ENCODE measurements at regions not wholly inside any gene's neighbourhood (a gene's known extent, or its start where the extent isn't known, plus 50 kb on each side); places are given as distances from the start of the nearest gene placed in this dataset.

DNA sequence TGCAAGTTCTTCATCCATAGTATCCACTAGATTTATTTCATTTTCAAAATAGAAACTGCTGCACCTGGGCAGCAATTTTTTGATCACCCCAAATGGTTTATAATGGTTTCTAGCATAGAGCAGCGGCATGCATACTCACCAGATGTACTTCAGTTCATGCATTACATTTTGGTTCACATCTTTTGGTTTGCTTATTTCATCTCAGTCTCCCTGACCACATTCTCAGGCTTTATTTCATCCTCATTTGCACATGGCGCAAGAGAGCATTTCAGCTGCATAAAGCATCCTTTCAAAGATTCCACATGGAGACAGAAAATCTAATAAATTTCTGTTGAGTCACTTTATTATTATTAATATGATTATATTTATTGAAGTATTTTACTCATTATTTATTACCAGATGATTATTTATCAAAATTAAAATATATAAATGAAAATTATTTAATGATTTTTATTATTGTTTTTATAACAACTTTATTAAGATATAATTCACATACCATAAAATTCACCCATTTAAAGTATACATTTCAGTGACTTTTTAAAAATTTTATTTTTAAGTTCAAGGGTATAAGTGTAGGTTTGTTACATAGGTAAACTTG, 284.6 kb downstream of the TXNL1 start:
- Histone ChIP-seq H3K9ac (ENCODE audit: low read depth, low read length) (no peak overlapping the region), H3K4me1 (ENCODE audit: control insufficient read depth, insufficient read depth, low read length) (peaks cover 8% of the 10 kb centered on the region), H3K18ac (ENCODE audit: low read depth, low read length) (no peak overlapping the region), H3K4ac (ENCODE audit: low read depth, low read length) (no peak overlapping the region), H3K36me3 (ENCODE audit: control insufficient read depth, insufficient read depth, low read length) (no peaks in the 10 kb centered on the region), H2BK20ac (ENCODE audit: low read depth, low read length) (no peak overlapping the region), H3K4me2 (ENCODE audit: low read depth, low read length) (no peak overlapping the region), H2BK5ac (ENCODE audit: low read depth, low read length, poor library complexity, severe bottlenecking) (no peak overlapping the region), H3K27me3 (ENCODE audit: control insufficient read depth, insufficient read depth, low read length) (no peaks in the 10 kb centered on the region), H2AK5ac (ENCODE audit: low read depth, low read length) (no peak overlapping the region), H4K91ac (ENCODE audit: insufficient read depth, low read depth, low read length) (no peak overlapping the region), H2AK9ac (replicated peaks; ENCODE audit: low read depth, low read length, poor library complexity) (no peak overlapping the region), H2BK15ac (ENCODE audit: low read depth, low read length) (no peak overlapping the region), H2AFZ (replicated peaks; ENCODE audit: low read length, poor library complexity) (no peak overlapping the region), H4K5ac (ENCODE audit: low read depth, low read length) (no peak overlapping the region), H3K9me1 (ENCODE audit: insufficient read depth, low read length) (no peaks in the 10 kb centered on the region), H3K14ac (replicated peaks; ENCODE audit: low read depth, low read length) (no peak overlapping the region), H3K23ac (ENCODE audit: low read depth, low read length) (no peak overlapping the region), H4K8ac (ENCODE audit: low read depth in 2 of 2, low read length in 2 of 2) (no peak overlapping the region), H3K9me3 (ENCODE audit: control insufficient read depth, insufficient read depth, low read length) (0 out of 2 replicates have a peak, but pooled peaks cover 2% of the 10 kb centered on the region), H3K56ac (ENCODE audit: extremely low read depth, insufficient read depth, low read length) (no peak overlapping the region), H3K27ac (ENCODE audit: insufficient read depth, low read length) (no peak overlapping the region), H3K4me3 (ENCODE audit: insufficient read depth, low read depth, low read length) (no peak overlapping the region), H4K20me1 (ENCODE audit: insufficient read depth, low read length) (no peaks in the 10 kb centered on the region), H2BK120ac (ENCODE audit: low read depth, low read length) (no peak overlapping the region), H3K79me1 (ENCODE audit: low read depth in 1 of 2, low read length in 2 of 2) (no peaks in the 10 kb centered on the region)
- dilution Hi-C loops (cut with HindIII; ENCODE audit: low sequenced_read_pairs, unreplicated experiment), result no loop called here
- ChIA-PET CTCF (no interaction called here), POLR2A (ENCODE audit: unreplicated experiment) (no interaction called here)
- DNase-seq, result no peak
- in situ Hi-C loops (cut with MboI; ENCODE audit: low sequenced_read_pairs), result no loop called here
- no CpG with 5 or more reads among the region's 2 CpGs for whole genome bisulfite sequencing, 2 experiments (ENCODE audit: extremely low coverage in 2 of 2, insufficient read length in 1 of 2)
- BruUV-seq (replicated peaks), result no TSS peak
- intact Hi-C loops (cut with micrococcal nuclease), result no loop called here
- ATAC-seq (ENCODE audit: low read depth), result no peak
- TF ChIP-seq RCOR1 (IDR thresholded peaks at IDR 0.05; ENCODE audit: insufficient replicate concordance, low read length), result no peak

All from IMR-90 (cell line).